HL-60 (cell line): ENCODE measurements at regions not wholly inside any gene's neighbourhood (a gene's known extent, or its start where the extent isn't known, plus 50 kb on each side); places are given as distances from the start of the nearest gene placed in this dataset.

ENCODE experiments used
- CTCF ChIP-seq: IDR thresholded peaks from one replicate; pipeline ENCODE4 v1.5.1; 2011; ENCODE audit warnings: low read length, control low read depth, inconsistent platforms; ENCODE audit not compliant: insufficient read depth
- GABPA ChIP-seq: IDR thresholded peaks from 2 replicates; pipeline ENCODE4 v1.6.1; 2012; ENCODE audit warnings: low read depth
- POLR2AphosphoS5 ChIP-seq: IDR thresholded peaks from 2 replicates; pipeline ENCODE4 v1.6.1; 2012; ENCODE audit warnings: low read depth

- TF ChIP-seq CTCF (no peak), POLR2AphosphoS5 (no peak), GABPA (no peak)
These were observed 148.2 kb downstream of the GLI2 start for GRCh38 chr2:120883607-120884440.
